ENCODE measurements at regions not wholly inside any gene's neighbourhood (a gene's known extent, or its start where the extent isn't known, plus 50 kb on each side); places are given as distances from the start of the nearest gene placed in this dataset.

GRCh38 chr12:25743679-25744215 is 190.7 kb upstream of the LMNTD1 start:
- TF ChIP-seq CTCF (IDR thresholded peaks at IDR 0.05), result no peak
- no peak for TF ChIP-seq ZFX (IDR thresholded peaks at IDR 0.05; ENCODE audit: borderline replicate concordance)
